Activated effector memory CD4-positive, alpha-beta T cell treated with anti-CD3 and anti-CD28 coated beads, Interleukin-2, amount 50 U/mL, for 16 hours (primary cell): ENCODE measurements at regions not wholly inside any gene's neighbourhood (a gene's known extent, or its start where the extent isn't known, plus 50 kb on each side); places are given as distances from the start of the nearest gene placed in this dataset.

Experiments used
- DNase-seq: peaks from one replicate; pipeline ENCODE4 v3.0.0-alpha.2; 2020

GRCh38 chr3:99084826-99085225 lies 183.3 kb upstream of the DCBLD2 start:
- DNase-seq = no peak

- DNase-seq = no peak
These were observed 182.7 kb upstream of the DCBLD2 start for GRCh38 chr3:99084156-99084555.

- DNase-seq = no peak
These were observed 169.6 kb upstream of the DCBLD2 start for GRCh38 chr3:99071096-99071495.

- DNase-seq = no peak
These were observed 168.5 kb upstream of the DCBLD2 start for GRCh38 chr3:99069973-99070372.

GRCh38 chr3:99066863-99067262 lies 165.4 kb upstream of the DCBLD2 start:
- no peak for DNase-seq

- DNase-seq = no peak
These were observed 147.7 kb upstream of the DCBLD2 start for GRCh38 chr3:99049164-99049563.

- DNase-seq = no peak
These were observed 140.3 kb upstream of the DCBLD2 start for GRCh38 chr3:99041747-99042146.

- no peak for DNase-seq
These were observed 130.3 kb upstream of the DCBLD2 start for GRCh38 chr3:99031778-99032177.

- no peak for DNase-seq
These were observed 122.2 kb upstream of the DCBLD2 start for GRCh38 chr3:99023590-99024192.

GRCh38 chr3:99021466-99021865 lies 120.0 kb upstream of the DCBLD2 start:
- DNase-seq = no peak

- no peak for DNase-seq
These were observed 115.0 kb upstream of the DCBLD2 start for GRCh38 chr3:99016452-99016851.

GRCh38 chr3:99013777-99014315 lies 112.4 kb upstream of the DCBLD2 start:
- no peak for DNase-seq

GRCh38 chr3:99013077-99013476 lies 111.6 kb upstream of the DCBLD2 start:
- DNase-seq = no peak

- DNase-seq = no peak
These were observed 110.6 kb upstream of the DCBLD2 start for GRCh38 chr3:99012051-99012450.

- no peak for DNase-seq
These were observed 108.4 kb upstream of the DCBLD2 start for GRCh38 chr3:99009851-99010250.

GRCh38 chr3:99006686-99007085 lies 105.2 kb upstream of the DCBLD2 start:
- DNase-seq = no peak

GRCh38 chr3:98999675-99000074 lies 98.2 kb upstream of the DCBLD2 start:
- DNase-seq = no peak

- DNase-seq = no peak
These were observed 92.8 kb upstream of the DCBLD2 start for GRCh38 chr3:98994128-98994762.

- no peak for DNase-seq
These were observed 89.9 kb upstream of the DCBLD2 start for GRCh38 chr3:98991393-98991792.

- no peak for DNase-seq
These were observed 89.2 kb upstream of the DCBLD2 start for GRCh38 chr3:98990657-98991056.

- no peak for DNase-seq
These were observed 84.6 kb upstream of the DCBLD2 start for GRCh38 chr3:98986073-98986472.

- no peak for DNase-seq
These were observed 83.9 kb upstream of the DCBLD2 start for GRCh38 chr3:98985431-98985830.

GRCh38 chr3:98984024-98984423 lies 82.5 kb upstream of the DCBLD2 start:
- no peak for DNase-seq

- DNase-seq = no peak
These were observed 80.9 kb upstream of the DCBLD2 start for GRCh38 chr3:98982351-98982750.
